ENCODE measurements at regions not wholly inside any gene's neighbourhood (a gene's known extent, or its start where the extent isn't known, plus 50 kb on each side); places are given as distances from the start of the nearest gene placed in this dataset.

DNA sequence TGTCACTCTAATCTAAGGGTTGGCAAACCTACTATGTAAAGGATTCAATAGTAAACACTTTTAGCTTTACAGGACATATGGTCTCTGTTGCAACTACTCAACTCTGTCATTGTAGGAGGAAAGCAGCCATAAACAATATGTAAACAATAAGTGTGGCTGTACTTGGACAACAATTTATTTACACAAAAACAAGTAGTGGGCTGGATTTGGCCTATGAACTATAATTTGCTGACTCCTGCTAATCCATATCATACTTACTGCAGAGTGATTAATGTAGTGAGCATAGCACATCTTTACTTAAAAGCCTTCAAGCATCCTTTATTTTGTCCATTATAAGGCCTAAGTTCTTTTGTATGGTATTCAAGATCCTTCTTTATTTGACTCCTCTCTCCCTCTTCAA lies 441.9 kb downstream of the ZIC1 start:
- Histone ChIP-seq H3K4me1 (no peaks in the 10 kb centered on the region), H3K27ac (no peak overlapping the region), H3K4me2 (no peak overlapping the region), H3K4me3 (no peak overlapping the region), H3K9me3 (no peaks in the 10 kb centered on the region)
- ChIA-PET CTCF (no interaction called here), POLR2A (no interaction called here)
- FAIRE-seq (no peak), DNase-seq (ENCODE audit: low read depth in 1 of 2, low spot score in 1 of 2) (no peak), ATAC-seq (no peak)
- TF ChIP-seq TP53 (CRISPR knock-in tag; IDR thresholded peaks at IDR 0.05) (no peak), ZNF302 (CRISPR knock-in tag; IDR thresholded peaks at IDR 0.05) (no peak), MAFK (IDR thresholded peaks at IDR 0.05; ENCODE audit: partially characterized antibody) (peak; percentile 19), RARB (CRISPR knock-in tag; IDR thresholded peaks at IDR 0.05) (no peak)

GRCh38 chr3:147854542-147854941 lies 445.4 kb downstream of the ZIC1 start:
- no peak overlapping the region for H3K27ac ChIP-seq
- POLR2A ChIA-PET, result no interaction called here
- WGBS (ENCODE audit: missing lambda C conversion rate), result 24% methylated on average over 4 of the region's 4 CpGs
- H3K4me3 ChIP-seq, result no peak overlapping the region
- no peaks in the 10 kb centered on the region for H3K9me3 ChIP-seq
- CTCF ChIA-PET, result no interaction called here
- FAIRE-seq, result no peak
- TF ChIP-seq HOXB13 (CRISPR knock-in tag; IDR thresholded peaks at IDR 0.05; ENCODE audit: low read depth) (no peak), EHF (CRISPR knock-in tag; IDR thresholded peaks at IDR 0.05) (no peak), BCL3 (IDR thresholded peaks at IDR 0.05) (no peak), POLR2AphosphoS2 (conservative IDR thresholded peaks at IDR 0.05; ENCODE audit: low read length) (no peak), CBX8 (IDR thresholded peaks at IDR 0.05) (no peak), SREBF2 (IDR thresholded peaks at IDR 0.05) (no peak), HEYL (CRISPR knock-in tag; IDR thresholded peaks at IDR 0.05) (no peak), ZFP36 (IDR thresholded peaks at IDR 0.05; ENCODE audit: borderline replicate concordance, partially characterized antibody) (no peak), NR3C1 (IDR thresholded peaks at IDR 0.05) (no peak), CBX2 (IDR thresholded peaks at IDR 0.05; ENCODE audit: borderline replicate concordance, low read depth) (no peak), ESRRA (IDR thresholded peaks at IDR 0.05; ENCODE audit: borderline replicate concordance, low read length) (no peak), MAFK (IDR thresholded peaks at IDR 0.05; ENCODE audit: partially characterized antibody) (no peak), MAZ (IDR thresholded peaks at IDR 0.05; ENCODE audit: borderline replicate concordance, low read depth, low read length) (no peak), CEBPB (IDR thresholded peaks at IDR 0.05) (no peak)
- DNase-seq (ENCODE audit: low read depth in 1 of 2, low spot score in 1 of 2), result no peak
- no peaks in the 10 kb centered on the region for H3K4me1 ChIP-seq
- no peak for ATAC-seq
- no peak overlapping the region for H3K4me2 ChIP-seq

DNA sequence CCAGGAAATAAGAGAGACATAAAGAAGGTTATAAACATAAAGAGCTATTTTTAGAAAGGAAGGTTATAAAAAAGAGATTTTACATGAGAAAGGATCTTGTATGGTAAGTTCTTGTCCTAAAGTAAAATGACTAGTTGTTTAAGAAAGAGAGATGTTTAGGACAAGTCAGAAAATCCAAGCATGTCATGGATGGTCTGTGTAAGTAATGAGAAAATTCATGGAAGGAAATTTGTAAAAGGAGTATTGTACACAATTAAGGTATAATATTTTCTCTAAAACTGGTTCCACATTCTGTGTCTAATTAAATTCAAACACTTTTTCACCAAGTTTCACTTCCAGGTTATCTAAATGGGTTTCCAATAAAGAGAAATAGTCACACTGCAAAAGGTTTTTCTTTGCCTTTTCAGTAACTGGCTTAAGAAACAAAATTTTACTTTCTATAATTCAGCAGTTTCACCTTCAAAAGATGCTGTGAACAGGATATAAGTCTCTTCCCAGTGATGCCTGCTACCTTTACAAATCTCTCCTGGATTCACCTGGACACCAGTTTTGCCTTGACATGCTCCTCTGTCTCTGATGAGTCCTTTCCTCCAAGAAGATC lies 455.7 kb downstream of the ZIC1 start:
- ChIA-PET POLR2A (no interaction called here), CTCF (no interaction called here)
- Histone ChIP-seq H3K4me2 (no peak overlapping the region), H3K4me3 (no peak overlapping the region), H3K27ac (no peak overlapping the region), H3K4me1 (no peaks in the 10 kb centered on the region), H3K9me3 (peaks cover 2% of the 10 kb centered on the region; the same call in 2 of the 3 replicates)
- FAIRE-seq, result no peak
- ATAC-seq, result no peak
- TF ChIP-seq ZFP36 (IDR thresholded peaks at IDR 0.05; ENCODE audit: borderline replicate concordance, partially characterized antibody), result peak; percentile 75
- TF ChIP-seq E2F6 (IDR thresholded peaks at IDR 0.05; ENCODE audit: borderline replicate concordance, low read depth), result no peak
- no peak for DNase-seq (ENCODE audit: low read depth in 1 of 2, low spot score in 1 of 2)

DNA sequence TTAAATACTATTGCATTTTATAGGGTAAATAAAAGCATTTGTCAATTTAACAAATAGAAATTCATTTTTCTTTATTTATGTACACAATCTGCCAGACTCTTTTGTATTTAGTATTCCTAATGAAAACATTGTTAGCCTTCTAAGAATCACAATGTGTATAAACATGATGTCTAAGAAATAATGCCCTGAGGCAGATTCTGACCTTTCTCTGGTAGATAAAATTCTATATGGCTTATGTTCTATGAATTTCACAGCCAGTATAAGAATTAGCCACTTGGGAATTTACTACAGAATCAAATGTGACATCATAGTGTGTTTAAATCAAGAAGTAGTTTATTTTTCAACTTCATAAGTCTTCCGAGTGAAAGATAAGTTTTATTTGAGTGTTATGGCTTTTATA lies 457.4 kb downstream of the ZIC1 start:
- FAIRE-seq (no peak), DNase-seq (ENCODE audit: low read depth in 1 of 2, low spot score in 1 of 2) (no peak), ATAC-seq (no peak)
- H3K9me3 ChIP-seq, result peaks cover 2% of the 10 kb centered on the region; the same call in 2 of the 3 replicates
- H3K4me3 ChIP-seq, result no peak overlapping the region
- WGBS (ENCODE audit: missing lambda C conversion rate), result 4% methylated on average over 1 of the region's 1 CpG
- no peaks in the 10 kb centered on the region for H3K4me1 ChIP-seq
- CTCF ChIA-PET, result no interaction called here
- H3K4me2 ChIP-seq, result no peak overlapping the region
- POLR2A ChIA-PET, result no interaction called here
- H3K27ac ChIP-seq, result no peak overlapping the region
- TF ChIP-seq, protein P1, sequence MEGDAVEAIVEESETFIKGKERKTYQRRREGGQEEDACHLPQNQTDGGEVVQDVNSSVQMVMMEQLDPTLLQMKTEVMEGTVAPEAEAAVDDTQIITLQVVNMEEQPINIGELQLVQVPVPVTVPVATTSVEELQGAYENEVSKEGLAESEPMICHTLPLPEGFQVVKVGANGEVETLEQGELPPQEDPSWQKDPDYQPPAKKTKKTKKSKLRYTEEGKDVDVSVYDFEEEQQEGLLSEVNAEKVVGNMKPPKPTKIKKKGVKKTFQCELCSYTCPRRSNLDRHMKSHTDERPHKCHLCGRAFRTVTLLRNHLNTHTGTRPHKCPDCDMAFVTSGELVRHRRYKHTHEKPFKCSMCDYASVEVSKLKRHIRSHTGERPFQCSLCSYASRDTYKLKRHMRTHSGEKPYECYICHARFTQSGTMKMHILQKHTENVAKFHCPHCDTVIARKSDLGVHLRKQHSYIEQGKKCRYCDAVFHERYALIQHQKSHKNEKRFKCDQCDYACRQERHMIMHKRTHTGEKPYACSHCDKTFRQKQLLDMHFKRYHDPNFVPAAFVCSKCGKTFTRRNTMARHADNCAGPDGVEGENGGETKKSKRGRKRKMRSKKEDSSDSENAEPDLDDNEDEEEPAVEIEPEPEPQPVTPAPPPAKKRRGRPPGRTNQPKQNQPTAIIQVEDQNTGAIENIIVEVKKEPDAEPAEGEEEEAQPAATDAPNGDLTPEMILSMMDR (IDR thresholded peaks at IDR 0.05), result no peak
- no peak for TF ChIP-seq E2F6 (IDR thresholded peaks at IDR 0.05; ENCODE audit: borderline replicate concordance, low read depth)
- TF ChIP-seq TFCP2L1 (CRISPR knock-in tag; IDR thresholded peaks at IDR 0.05), result no peak
- TF ChIP-seq POLR2A (IDR thresholded peaks at IDR 0.05; ENCODE audit: low read length), result no peak
- no peak for TF ChIP-seq MAFK (IDR thresholded peaks at IDR 0.05; ENCODE audit: partially characterized antibody)
- no peak for TF ChIP-seq KDM5A (IDR thresholded peaks at IDR 0.05)
- TF ChIP-seq CHD2 (IDR thresholded peaks at IDR 0.05; ENCODE audit: low read length, partially characterized antibody), result no peak
- TF ChIP-seq KDM1A (IDR thresholded peaks at IDR 0.05; ENCODE audit: low read depth), result no peak
- no peak for TF ChIP-seq FOXS1 (CRISPR knock-in tag; IDR thresholded peaks at IDR 0.05)
- no peak for TF ChIP-seq ELK1 (IDR thresholded peaks at IDR 0.05; ENCODE audit: low read depth, low read length)
- no peak for TF ChIP-seq HES2 (IDR thresholded peaks at IDR 0.05)
- no peak for TF ChIP-seq NPAS2 (CRISPR knock-in tag; IDR thresholded peaks at IDR 0.05; ENCODE audit: borderline replicate concordance)
